ENCODE measurements at regions not wholly inside any gene's neighbourhood (a gene's known extent, or its start where the extent isn't known, plus 50 kb on each side); places are given as distances from the start of the nearest gene placed in this dataset.
"Not testable (repeated sequence)": the region's sequence is repeated elsewhere in the genome, so short reads cannot be mapped to it uniquely, and the experiment has no call there.

DNA sequence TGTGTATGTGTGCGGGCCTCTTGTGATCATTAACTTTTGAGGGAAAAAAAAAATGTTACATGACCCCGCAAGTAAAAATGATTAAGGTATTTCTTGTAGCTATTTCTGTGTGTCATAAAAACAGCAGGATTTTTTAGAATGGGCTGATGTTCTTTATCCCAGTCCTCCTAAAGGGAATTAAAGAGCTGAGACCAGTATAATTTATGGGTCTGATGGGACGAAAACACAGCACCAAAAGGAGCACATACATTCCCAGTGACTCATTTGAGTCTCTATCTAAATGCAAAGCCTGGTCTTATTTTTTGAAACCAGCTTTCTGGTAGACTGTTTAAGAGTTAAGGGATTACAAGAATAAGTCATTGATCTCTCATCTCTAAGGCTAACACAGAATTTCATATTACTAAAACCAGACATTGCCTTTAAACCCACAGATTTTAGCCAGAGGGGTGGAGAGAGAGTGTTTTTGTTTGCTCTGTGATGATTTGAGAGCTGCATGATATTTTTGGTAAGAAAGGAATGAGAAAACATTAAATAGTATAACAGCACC lies 342.3 kb upstream of the EPHA4 start:
- no peak for DNase-seq (ENCODE audit: low spot score)

DNA sequence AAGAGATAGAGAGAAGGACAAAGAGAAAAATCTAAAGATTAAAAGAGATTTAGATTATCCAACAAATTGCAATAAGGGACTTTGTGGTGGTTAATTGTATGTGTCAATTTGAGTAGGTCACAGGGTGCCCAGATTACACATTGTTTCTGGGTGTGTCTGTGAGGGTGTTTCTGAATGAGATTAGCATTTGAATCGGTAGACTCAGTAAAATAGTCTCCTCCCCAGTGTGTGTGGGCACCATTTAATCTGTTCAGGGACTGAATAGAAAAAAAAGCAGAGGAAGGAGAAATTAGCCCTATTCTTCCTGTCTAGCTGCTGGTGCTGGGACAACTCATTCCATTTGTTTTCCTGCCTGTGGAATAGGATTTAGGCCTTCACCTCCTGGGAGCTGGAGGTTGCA lies 339.8 kb upstream of the EPHA4 start:
- DNase-seq (ENCODE audit: low spot score), result no peak

DNA sequence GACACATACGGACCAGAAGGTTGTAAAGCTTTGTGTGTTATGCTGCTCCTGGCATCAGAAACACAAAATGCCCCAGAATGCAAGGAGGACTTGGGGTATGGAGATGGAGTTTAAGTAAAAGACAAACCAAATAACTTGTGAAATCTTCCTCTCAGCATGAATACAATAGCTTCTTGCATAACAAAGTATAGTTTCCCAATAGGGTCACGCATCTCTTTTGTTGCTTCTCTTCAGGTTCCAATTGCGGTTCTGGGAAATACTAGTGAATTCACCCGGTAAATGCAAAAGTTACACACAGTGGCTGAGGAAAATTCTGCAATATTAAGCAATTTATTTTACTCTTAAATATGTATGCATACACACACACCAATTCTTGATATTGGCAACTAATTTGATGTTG lies 339.2 kb upstream of the EPHA4 start:
- DNase-seq (ENCODE audit: low spot score), result no peak

DNA sequence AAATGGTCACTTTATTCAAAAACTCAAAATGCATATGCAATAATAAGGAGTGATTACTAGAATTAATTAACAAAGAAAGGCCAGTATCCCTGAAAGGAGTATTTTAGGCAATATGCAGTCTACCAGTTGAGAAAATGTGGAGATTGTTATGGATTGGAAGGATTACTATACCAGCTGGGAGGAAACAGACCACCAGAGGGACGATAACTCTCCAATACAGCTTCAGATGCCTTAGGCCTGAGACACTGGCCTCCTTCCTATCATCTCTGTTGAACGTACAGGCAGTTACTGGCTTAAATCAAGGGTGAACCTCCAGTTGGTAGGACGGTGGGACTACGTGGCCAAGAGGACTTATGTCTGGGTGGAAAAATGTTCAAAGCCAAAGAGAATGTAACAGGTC lies 336.4 kb upstream of the EPHA4 start:
- DNase-seq (ENCODE audit: low spot score), result no peak

DNA sequence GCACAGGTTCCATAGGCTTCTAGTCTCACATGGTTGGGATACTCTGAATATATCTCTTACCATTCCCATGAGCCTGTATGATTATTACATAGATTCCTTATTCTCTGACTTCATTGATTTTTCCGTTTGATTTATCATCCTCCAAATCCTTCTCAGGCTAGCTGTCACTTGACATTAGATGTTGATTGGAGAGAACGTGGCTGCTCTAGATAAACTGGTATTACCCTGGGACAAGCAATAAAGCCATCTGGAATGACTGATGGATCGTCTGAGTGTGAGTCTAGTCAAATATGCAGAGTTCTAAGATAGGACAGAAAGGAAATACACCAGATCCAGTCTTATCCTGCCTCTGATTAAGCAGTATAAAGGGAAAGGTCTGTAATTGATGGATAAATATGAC lies 325.6 kb upstream of the EPHA4 start:
- no peak for DNase-seq (ENCODE audit: low spot score)

DNA sequence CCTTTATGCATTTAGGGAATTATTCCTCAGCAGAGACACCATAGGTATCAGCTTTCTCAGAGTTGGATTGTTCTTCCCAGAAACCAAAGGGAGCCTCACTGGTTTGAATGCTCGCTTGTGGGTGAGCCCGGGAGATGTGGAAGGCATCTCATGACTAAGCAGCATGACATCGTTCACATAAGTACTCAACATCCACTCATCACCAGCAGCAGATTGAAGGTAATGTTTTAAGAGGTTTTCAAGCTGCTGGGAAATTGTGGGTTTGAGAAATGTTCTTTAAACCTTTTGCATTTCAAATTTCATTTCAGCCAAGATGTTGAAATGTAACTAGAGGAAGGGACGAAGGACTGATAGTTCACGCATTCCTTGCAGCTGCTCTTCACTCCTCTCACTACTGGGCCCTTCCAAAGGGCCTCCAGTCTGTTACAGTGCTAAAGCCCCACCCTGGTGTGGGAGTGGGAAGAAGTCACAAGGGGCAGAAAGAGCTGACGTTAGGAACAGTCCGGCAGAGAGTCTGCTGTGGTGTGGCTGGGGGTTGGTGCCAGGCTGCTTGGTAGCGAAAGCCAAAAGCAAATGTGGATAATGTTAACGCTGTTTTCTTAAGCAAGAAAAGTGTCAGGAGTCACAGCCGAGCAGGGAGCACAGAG lies 324.5 kb upstream of the EPHA4 start:
- no peak for DNase-seq (ENCODE audit: low spot score)

DNA sequence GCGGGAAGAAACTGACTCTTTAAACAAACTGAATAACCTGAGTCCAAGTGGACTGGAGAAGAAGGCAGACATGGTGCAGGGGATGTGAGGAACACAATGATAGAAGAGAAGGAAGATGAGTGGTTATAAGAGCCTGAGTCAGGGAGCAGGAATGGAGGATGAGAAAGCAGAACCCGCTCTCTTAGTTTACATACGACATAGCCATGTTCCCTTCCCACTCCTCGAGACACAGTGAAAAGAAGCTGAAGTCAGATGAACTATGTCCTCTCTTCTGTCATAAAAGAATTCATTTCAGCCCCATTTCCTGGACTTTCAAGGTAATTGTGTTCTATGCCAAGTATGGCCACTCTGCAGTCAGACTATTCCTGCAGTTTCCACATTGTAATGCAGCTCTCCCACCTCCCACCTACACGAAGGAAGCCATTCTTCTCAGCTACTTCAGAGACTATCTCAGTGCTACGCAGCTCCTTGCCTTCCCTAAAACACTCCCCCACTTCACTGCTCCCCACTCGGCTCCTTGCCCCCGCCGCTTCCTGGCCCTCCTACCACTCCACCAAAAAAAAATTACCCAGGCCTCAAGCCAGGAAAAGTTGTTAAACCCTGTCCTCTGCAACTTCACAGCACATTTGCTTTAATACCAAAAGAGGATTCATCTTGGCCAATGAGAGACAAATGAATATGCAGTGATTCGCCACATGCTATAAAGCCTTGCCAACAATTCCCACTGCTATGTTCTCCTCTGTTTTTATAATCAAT lies 323.4 kb upstream of the EPHA4 start:
- DNase-seq (ENCODE audit: low spot score), result no peak

DNA sequence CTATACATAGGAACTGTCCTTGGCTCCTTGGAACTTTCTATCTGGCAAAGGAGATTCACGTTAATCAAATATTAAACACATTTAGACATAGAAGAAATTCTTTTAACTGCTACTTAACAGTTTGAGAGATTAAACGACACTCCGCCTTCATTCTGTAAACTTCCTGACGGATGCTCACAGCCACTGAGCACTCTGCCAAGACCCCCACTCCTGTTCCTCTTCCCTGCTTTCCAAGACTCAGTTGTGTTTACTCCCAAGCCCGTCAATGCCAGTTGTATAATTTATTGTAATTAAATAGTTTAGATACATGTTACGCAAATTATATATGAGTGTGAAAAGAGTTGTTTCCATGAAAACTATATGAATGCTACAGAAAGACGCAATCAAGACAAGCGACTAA lies 321.4 kb upstream of the EPHA4 start:
- DNase-seq (ENCODE audit: low spot score), result no peak

DNA sequence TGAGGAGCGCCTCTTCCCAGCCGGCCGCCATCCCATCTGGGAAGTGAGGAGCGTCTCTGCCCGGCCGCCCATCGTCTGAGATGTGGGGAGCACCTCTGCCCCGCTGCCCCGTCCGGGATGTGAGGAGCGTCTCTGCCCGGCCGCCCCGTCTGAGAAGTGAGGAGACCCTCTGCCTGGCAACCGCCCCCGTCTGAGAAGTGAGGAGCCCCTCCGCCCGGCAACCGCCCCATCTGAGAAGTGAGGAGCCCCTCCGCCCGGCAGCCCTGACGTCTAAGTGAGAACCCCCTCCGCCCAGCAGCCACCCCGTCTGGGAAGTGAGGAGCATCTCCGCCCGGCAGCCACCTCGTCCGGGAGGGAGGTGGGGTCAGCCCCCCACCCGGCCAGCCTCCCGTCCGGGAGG lies 319.9 kb upstream of the EPHA4 start:
- not testable (repeated sequence) for DNase-seq (ENCODE audit: low spot score)

DNA sequence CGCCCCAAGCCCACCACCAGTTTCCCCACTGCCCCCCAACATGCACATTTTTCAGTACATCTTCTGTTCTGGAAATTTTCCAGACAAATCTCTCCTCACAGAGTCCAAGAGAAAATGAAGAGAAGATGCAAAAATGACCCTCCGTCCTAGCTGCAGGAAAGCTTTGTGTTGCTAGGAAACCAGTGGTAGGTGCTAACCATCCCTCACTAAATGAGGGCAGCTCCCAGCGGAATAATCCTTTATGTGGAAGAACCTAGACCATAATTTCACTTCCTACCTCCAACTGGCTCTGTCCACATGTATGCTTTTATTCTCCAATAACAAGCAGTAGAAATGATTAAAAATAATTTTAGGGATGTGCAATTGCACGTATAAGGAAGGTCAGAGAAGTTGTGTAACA lies 311.9 kb upstream of the EPHA4 start:
- no peak for DNase-seq (ENCODE audit: low spot score)

DNA sequence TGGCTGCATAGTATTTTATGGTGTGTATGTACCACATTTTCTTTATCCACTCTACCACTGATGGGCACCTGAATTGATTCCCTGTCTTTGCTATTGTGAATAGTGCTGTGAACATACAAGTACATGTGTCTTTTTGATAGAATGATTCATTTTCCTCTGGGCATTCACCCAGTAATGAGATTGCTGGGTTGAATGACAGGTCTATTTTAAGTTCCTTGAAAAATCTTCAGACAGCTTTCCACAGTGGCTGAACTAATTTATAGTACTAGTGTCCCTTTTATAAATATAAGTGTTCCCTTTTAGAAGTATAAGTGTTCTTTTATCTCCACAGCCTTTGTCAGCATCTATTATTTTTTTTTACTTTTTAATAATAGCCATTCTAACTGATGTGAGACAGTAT lies 303.9 kb upstream of the EPHA4 start:
- no peak for DNase-seq (ENCODE audit: low spot score)

DNA sequence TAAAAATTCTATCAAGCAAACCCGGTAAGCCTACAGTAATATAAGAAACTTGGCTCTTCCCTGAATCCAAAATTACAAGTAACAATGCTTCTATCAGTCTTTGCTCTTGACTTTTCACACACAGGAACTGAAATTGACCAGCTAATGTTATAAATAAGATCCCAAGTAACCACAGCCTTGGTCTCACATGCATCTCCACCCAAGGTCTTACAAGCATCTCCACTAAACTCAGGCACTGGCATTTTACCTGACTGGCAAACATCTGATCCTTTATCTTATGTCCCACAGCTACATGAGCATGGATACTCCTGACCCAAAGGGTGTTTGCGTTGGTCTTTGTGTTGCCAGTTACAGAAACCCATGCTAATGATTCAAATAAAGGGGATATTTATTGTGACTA lies 302.3 kb upstream of the EPHA4 start:
- no peak for DNase-seq (ENCODE audit: low spot score)

DNA sequence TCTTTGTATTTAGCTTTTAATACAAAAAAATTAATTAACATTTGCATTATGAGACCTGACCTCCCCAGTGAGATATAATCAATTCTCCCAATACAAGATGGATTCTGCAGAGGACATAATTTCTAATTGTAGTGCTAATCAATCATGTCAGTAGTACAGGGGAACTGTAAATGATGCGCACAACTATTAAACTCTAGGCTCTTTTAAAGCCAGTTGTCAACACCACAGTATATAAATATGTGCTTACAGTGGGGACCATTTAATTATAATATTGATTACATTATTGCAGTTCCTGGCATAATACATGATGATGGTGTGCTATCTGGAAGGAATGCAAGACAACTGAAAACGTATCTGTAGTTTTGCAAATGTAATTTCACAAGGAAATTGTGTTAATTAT lies 285.6 kb upstream of the EPHA4 start:
- DNase-seq (ENCODE audit: low spot score), result no peak

DNA sequence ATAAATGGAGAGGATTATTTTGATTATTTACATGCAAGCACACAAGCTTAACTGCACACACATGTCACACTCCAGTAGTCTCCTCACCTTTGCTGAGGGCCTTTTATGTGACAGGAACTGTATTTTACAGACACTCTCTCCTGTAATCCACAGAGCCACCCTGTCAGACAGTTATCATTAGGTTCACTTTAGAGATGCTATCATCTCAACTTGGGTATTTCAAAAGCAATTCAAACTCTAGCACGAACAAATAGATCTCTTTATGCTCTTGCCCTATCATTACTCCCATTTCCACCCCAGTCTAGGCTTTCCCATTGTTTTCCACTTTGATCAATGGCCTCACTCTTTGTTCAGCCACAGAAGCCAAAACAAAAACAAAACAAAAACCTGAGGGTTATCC lies 281.2 kb upstream of the EPHA4 start:
- DNase-seq (ENCODE audit: low spot score), result no peak

DNA sequence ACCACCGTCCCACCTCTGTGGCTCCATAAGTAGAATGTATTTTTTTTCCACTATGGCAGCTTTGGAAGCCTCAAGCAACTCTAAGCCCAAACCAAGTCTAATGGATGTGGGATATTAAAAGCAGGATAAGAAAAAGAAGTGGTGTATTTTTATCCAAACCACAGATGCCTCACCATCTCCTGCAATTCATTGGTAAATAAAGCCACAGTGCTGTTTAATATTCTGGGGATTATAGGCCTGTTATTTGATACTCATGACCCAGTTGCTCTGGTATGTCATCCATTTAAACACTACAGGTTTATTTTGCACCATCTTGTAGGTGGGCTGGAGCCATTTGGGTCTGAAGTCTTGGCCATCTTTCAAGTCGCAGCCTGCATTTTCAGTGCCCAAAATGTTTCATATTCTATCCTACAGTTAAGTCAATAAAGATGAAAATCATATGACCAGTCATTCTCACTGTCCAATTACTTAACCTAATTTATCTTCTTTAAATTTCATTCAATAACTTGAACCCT lies 279.5 kb upstream of the EPHA4 start:
- DNase-seq (ENCODE audit: low spot score), result no peak

DNA sequence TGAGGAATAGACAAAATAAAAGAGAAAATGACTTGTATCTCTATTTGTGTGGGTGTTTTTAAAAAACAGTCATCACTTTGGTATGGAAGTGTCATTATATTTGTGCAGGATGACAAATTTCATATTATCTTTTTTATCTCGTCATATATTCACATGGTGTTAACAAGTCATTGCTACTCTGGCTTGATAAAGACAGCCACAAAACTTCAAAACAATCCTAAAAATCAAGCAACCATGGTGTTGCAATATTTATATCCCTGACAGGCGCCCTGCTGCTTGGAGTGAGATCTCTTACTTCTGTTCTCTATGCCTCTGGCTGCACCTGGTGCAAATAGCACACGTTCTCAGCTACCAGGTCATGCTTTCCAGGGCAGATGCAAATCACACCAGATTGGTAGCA lies 278.0 kb upstream of the EPHA4 start:
- no peak for DNase-seq (ENCODE audit: low spot score)

DNA sequence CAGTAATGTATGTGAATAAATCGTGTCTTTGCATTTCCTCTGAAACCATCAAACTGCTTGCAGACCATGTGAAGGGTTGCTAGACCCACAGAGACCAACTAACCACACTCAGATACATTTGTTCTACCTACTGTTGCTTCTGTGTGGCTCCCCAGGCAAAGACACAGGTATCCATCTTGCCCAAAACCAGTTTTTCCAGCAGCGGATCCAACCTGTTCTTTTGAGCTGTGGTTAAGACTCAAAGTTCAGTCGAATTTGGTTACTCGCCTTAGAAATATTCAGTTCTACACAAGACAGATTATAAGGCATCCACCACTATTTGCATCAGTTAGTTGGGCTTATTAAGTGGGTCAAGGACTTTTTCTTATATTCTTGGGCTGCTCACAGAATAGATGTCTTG lies 276.2 kb upstream of the EPHA4 start:
- no peak for DNase-seq (ENCODE audit: low spot score)

DNA sequence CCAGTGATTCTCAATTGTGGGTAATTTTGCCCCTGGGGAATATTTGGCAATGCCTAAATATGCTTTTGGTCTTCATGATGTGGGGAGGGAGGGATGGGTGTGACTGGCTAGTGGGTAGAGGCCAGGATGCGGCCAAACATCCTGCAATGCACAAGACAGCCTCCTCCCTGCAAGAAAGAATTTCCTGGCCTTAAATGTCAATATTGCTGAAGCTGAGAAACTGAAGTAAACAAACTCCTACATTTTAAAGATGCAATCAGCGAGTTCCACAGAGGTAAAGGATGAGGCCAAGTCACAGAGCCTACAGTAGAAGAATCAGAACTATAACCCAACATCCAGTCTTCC lies 272.9 kb upstream of the EPHA4 start:
- no peak for DNase-seq (ENCODE audit: low spot score)

DNA sequence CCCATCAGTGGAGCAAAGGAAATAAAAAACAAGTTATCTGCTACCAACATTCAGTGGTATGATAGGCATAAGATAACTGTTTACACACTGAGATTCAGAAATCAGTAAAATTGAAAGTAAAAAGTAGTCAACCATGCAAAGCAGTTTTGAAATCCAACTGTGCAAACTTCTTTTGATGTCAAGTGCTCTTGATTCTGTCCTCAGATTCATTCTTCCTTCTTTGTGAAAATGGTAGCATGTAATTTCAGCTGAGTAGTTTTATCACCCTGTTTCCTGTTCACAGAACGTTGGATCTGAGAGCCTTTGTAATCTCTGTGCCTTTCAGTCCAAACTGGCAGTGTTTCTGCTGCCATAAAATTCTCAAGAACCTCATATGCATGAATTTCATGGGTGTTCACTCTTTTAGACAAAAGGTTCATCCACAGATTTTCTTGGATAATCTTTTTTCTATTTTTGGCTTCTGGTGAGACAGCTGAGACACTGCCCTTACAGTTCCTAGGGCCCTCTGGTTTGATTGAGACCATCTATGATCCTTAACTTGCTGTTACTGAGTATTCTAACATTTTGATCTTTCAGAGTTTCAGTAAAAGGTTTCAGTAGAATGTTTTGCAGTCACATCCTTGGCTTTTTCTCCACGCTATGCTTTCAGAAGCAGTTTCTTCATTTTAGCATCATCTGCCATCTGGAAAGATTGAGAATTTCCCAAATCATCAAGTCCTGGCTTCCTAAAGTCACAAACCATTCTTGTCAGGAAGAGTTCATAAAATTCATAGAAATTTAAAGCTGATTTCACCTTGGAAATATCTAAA lies 272.3 kb upstream of the EPHA4 start:
- no peak for DNase-seq (ENCODE audit: low spot score)

DNA sequence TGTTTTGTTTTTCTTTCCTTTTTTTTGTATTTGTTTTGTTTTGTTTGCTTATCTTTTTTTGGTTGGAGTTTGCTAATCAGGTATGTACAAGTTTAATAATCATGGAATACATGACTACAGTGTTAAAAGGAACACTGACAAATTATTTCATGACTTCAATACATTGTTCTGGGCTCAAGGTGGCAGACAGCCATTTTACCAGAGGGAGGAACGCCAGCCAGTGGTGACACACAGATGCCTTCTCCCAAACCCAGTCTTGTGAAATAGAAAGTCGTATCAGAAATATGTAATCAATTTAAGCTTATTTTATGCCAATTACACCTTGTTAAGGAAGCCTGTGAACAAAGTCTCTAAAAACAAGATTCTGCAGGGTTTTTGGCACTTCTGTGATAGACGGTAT lies 264.0 kb upstream of the EPHA4 start:
- no peak for DNase-seq (ENCODE audit: low spot score)

DNA sequence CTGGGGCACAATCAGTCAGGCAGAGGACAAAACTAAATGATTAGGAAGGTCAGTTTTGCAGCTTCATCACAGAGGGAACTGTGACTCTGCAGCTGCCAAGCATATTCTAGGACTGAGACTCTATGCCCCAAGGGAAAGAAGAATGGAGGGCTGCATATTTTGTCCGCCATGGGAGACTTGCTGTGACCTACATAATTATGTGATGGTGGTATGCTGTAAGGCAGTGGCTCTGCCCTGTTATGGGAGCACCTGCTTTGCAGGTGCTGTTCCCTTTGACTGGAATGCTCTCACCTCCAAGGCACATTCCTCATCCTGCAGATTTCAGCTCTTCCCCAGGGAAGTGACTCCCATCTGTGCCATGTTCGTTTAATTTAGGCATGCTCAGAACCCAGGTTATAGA lies 261.9 kb upstream of the EPHA4 start:
- DNase-seq (ENCODE audit: low spot score), result no peak

DNA sequence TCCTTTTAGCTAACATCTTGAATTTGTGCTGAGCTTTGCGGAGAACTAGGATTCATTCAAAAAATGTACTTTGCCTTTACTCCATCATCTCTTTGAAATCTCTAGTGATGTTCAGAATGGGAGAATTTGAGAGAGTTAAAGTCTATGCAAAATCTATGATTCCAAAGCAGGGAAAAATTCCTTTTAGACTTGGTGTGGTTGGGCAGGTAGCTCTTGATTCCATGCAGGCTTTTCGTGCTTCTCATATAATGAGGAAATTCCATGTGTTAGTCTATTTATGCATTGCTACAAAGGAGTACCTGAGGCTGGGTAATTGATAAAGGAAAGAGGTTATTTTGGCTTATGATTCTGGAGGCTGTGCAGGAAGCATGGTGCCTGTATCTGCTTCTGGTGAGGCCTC lies 258.9 kb upstream of the EPHA4 start:
- no peak for DNase-seq (ENCODE audit: low spot score)

DNA sequence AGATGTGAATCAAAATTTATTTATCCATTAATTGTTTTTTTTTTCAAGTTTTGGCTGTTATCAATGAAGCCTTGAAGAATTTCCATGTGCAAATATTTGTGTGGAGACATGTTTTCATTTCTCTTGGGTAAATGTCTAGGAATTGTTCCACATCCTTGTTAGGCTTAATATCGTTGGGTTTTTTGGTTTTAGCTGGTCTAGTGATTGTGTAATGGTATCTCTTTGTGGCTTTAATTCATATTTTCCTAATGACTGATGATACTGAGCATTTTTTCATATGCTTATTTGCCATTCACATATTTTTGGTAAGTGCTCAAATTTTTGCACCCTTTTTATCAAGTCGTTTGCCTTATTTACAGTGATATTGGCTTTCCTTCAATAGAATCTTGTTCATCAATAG lies 250.3 kb upstream of the EPHA4 start:
- DNase-seq (ENCODE audit: low spot score), result no peak
